K562 (cell line): ENCODE measurements at regions not wholly inside any gene's neighbourhood (a gene's known extent, or its start where the extent isn't known, plus 50 kb on each side); places are given as distances from the start of the nearest gene placed in this dataset.

ENCODE experiments used
- ATAC-seq: fragments of 200-7000 bp; cut with Tn5 transposase; 3 replicates; pipeline ENCODE4 v1.9.1; 2020; ENCODE audit warnings: moderate library complexity
- BruUV-seq: library from RNA; stranded (reverse); fragments of 400-500 nt; replicated peaks from 2 replicates; lab custom pipeline; 2021; lab: Mats Ljungman, UMichigan
- CTCF ChIA-PET: fragments of 300-600 bp; formaldehyde crosslinking; extraction: SDS; loops from one replicate; lab custom pipeline; 2021; ENCODE audit warnings: low intra/inter-chr PET ratio; lab: Yijun Ruan, JAX
- POLR2A ChIA-PET: fragments of 300-600, 350-650 bp; sonication (Branson Sonifier 250); formaldehyde crosslinking; extraction: SDS; loops from one replicate; lab custom pipeline; 2021; ENCODE audit warnings: antibody characterized with exemption, inconsistent platforms; lab: Yijun Ruan, JAX
- DNase-seq, 4 experiments: peaks; one replicate each; pipeline versions ENCODE4 v3.0.0 to v3.0.0-alpha.2; 2011 to 2018; ENCODE audit warnings: low spot score in 3 of 4, mixed read lengths in 3 of 4; ENCODE audit errors: extremely low read depth in 1 of 4
- FAIRE-seq: peaks from 2 replicates; lab custom pipeline; 2011; peaks lifted over from hg19 to GRCh38; lab: Jason Lieb, UNC
- H2AFZ ChIP-seq: 2 replicates; pipeline ENCODE4 v1.6.0; 2011; ENCODE audit warnings: low read depth, low read length, control low read depth, inconsistent platforms
- H3K27ac ChIP-seq: fragments of 200-600 bp; 3 replicates; pipeline ENCODE4 v1.8.0; 2011; ENCODE audit warnings: low read depth, mild to moderate bottlenecking, control low read depth, inconsistent platforms, low read length, moderate library complexity, mixed read lengths; ENCODE audit errors: extremely low read depth
- H3K27me3 ChIP-seq, 2 experiments: fragments of 300-600 bp in 1 of 2; 2 replicates in 1 of 2; 3 replicates in 1 of 2; pipeline versions ENCODE4 v1.6.0 to v1.8.0; 2011; ENCODE audit warnings: inconsistent platforms in 2 of 2, low read length in 2 of 2, mild to moderate bottlenecking in 1 of 2, mixed read lengths in 1 of 2, moderate library complexity in 1 of 2; ENCODE audit not compliant: control insufficient read depth in 2 of 2, insufficient read depth in 2 of 2
- H3K36me3 ChIP-seq: fragments of 300-600 bp; 3 replicates; pipeline ENCODE4 v1.8.0; 2011; ENCODE audit warnings: mild to moderate bottlenecking, low read length, inconsistent platforms; ENCODE audit not compliant: control insufficient read depth, insufficient read depth
- H3K4me1 ChIP-seq, 2 experiments: fragments of 200-600 bp in 1 of 2; replicated peaks in 1 of 2; 2 replicates in 1 of 2; 3 replicates in 1 of 2; pipeline versions ENCODE4 v1.5.1 to v1.8.0; 2011; ENCODE audit warnings: inconsistent platforms in 2 of 2, low read length in 2 of 2, mild to moderate bottlenecking in 1 of 2, mixed read lengths in 1 of 2, moderate library complexity in 1 of 2; ENCODE audit not compliant: control insufficient read depth in 2 of 2, insufficient read depth in 2 of 2
- H3K4me2 ChIP-seq: 2 replicates; pipeline ENCODE4 v1.6.1; 2011; ENCODE audit warnings: low read length, control low read depth, inconsistent platforms, mixed read lengths; ENCODE audit not compliant: insufficient read depth
- H3K4me3 ChIP-seq: fragments of 200-600 bp; sonication (generic), shearing (Covaris generic); 2 replicates; pipeline ENCODE4 v1.5.1; 2016; ENCODE audit warnings: control low read depth, inconsistent platforms
- H3K79me2 ChIP-seq: fragments of 200-600 bp; 3 replicates; pipeline ENCODE4 v1.8.0; 2011; ENCODE audit warnings: low read length, inconsistent platforms; ENCODE audit not compliant: control insufficient read depth, insufficient read depth
- H3K9ac ChIP-seq, 2 experiments: 2 replicates each; pipeline versions ENCODE4 v1.6.0 to v1.6.1; 2011; ENCODE audit warnings: low read depth in 2 of 2, low read length in 2 of 2, control low read depth in 1 of 2, inconsistent platforms in 1 of 2, mild to moderate bottlenecking in 1 of 2, mixed read lengths in 1 of 2; ENCODE audit not compliant: insufficient read depth in 1 of 2
- H3K9me1 ChIP-seq: one replicate; pipeline ENCODE4 v1.6.0; 2011; ENCODE audit warnings: inconsistent platforms, mild to moderate bottlenecking, low read length, moderate library complexity; ENCODE audit not compliant: control insufficient read depth, insufficient read depth
- H3K9me3 ChIP-seq: replicated peaks from 2 replicates; pipeline ENCODE4 v1.5.1; 2011; ENCODE audit warnings: low read depth, low read length, inconsistent platforms; ENCODE audit not compliant: control insufficient read depth, insufficient read depth
- H4K20me1 ChIP-seq: replicated peaks from 2 replicates; pipeline ENCODE4 v1.6.1; 2011; ENCODE audit warnings: low read length, inconsistent platforms, mixed read lengths; ENCODE audit not compliant: control insufficient read depth, insufficient read depth
- ADNP ChIP-seq: fragments of 200-800 bp; sonication (Bioruptor generic); IDR thresholded peaks from 2 replicates; pipeline ENCODE4 v1.6.1; 2016; ENCODE audit warnings: missing genetic modification characterization, missing compliant biosample characterization
- CBFB ChIP-seq: sonication (generic); formaldehyde crosslinking; IDR thresholded peaks from 2 replicates; pipeline ENCODE4 v1.4.0; 2020; ENCODE audit warnings: mild to moderate bottlenecking, missing genetic modification reagents
- CREB1 ChIP-seq, 2 experiments: sonication (generic) in 1 of 2; formaldehyde crosslinking in 1 of 2; IDR thresholded peaks; 2 replicates each; pipeline versions ENCODE4 v1.6.1 to v1.8.0; 2012 to 2022; ENCODE audit warnings: inconsistent platforms in 1 of 2, mild to moderate bottlenecking in 1 of 2, missing genetic modification reagents in 1 of 2, moderate library complexity in 1 of 2
- ERF ChIP-seq: fragments of 450-650 bp; formaldehyde crosslinking; IDR thresholded peaks from 2 replicates; pipeline ENCODE4 v1.4.0; 2020; ENCODE audit warnings: mild to moderate bottlenecking, mixed read lengths
- POLR2H ChIP-seq: IDR thresholded peaks from 2 replicates; pipeline ENCODE4 v1.6.1; 2016; ENCODE audit warnings: missing genetic modification characterization, low read depth, mild to moderate bottlenecking, control low read depth, missing compliant biosample characterization, moderate library complexity
- RAD21 ChIP-seq, 2 experiments: fragments of 250-450 bp in 1 of 2; fragments of 450-650 bp in 1 of 2; sonication (Bioruptor Pico) in 1 of 2; formaldehyde crosslinking in 1 of 2; IDR thresholded peaks in 1 of 2; conservative IDR thresholded peaks in 1 of 2; 2 replicates each; pipeline versions ENCODE4 v1.4.0 to v1.8.0; 2020 to 2022; ENCODE audit warnings: mild to moderate bottlenecking in 2 of 2, moderate library complexity in 1 of 2
- SMAD2 ChIP-seq: fragments of 150-350 bp; IDR thresholded peaks from 2 replicates; pipeline ENCODE4 v1.6.1; 2014; ENCODE audit warnings: low read depth, mild to moderate bottlenecking, low read length
- WGBS: fragments of 100-300 bp; shearing (Covaris generic); methylation state at CpG from one replicate; pipeline ENCODE4 v1.1.6; 2016; ENCODE audit warnings: low coverage, mixed read lengths; ENCODE audit not compliant: insufficient coverage; ENCODE audit errors: missing lambda C conversion rate; 5-methylcytosine and 5-hydroxymethylcytosine counted together
- in situ Hi-C: fragments of 300-500 bp; cut with MboI; formaldehyde crosslinking; loops from 4 replicates; pipeline ENCODE4 v1.15.0; 2018; ENCODE audit warnings: inconsistent platforms, mixed read lengths
- intact Hi-C: fragments of 100-400 bp; cut with micrococcal nuclease; formaldehyde crosslinking; loops from 2 replicates; pipeline ENCODE4 v1.14.2; 2022
- TF ChIP-seq, protein P1 (sequence below): IDR thresholded peaks from 2 replicates; pipeline ENCODE4 v1.6.1; 2011; ENCODE audit warnings: borderline replicate concordance, low read depth, mild to moderate bottlenecking, moderate library complexity, low read length; ENCODE audit not compliant: insufficient read depth, poor library complexity, severe bottlenecking
- TF ChIP-seq, protein P2 (sequence below): fragments of 450-650 bp; formaldehyde crosslinking; conservative IDR thresholded peaks from 2 replicates; pipeline ENCODE4 v1.4.0; 2022; ENCODE audit warnings: mild to moderate bottlenecking, missing genetic modification characterization
- TF ChIP-seq, protein P3 (sequence below): sonication (generic); formaldehyde crosslinking; IDR thresholded peaks from 2 replicates; pipeline ENCODE4 v1.8.1; 2023; ENCODE audit warnings: missing genetic modification reagents, mild to moderate bottlenecking, borderline replicate concordance

DNA sequence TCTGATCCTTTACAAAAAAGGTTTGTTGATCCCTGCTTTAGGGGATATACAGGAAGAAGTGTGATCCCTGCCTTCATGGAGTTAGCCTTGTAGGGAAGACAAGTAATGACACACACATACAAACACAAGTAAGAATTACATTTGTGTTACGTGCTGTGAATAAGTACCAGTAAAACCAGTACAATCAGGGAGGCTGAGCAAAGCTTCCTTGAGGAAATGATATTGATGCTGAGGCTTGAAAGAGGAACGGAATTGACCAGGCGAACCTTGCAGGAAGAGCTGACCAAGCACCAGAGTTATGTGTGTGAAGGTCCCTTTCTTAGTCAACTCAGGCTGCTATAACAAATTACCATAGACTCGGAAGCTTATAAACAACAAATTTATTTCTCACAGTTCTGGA lies 83.6 kb upstream of the CACUL1 start:
- H3K9ac ChIP-seq = no peak overlapping the region
- no peaks in the 10 kb centered on the region for H3K79me2 ChIP-seq
- ATAC-seq (no peak), FAIRE-seq (no peak), DNase-seq (no peak)
- ChIA-PET CTCF (no interaction called here), POLR2A (no interaction called here)
- 6% methylated on average over 4 of the region's 4 CpGs for WGBS
- in situ Hi-C loops (no loop called here), intact Hi-C loops (no loop called here)
- H3K27ac ChIP-seq = no peak overlapping the region
- H3K27me3 ChIP-seq = peaks cover 0 to 9% of the 10 kb centered on the region in 2 experiments; a peak in 2 of 5 replicates
- H3K4me2 ChIP-seq = no peak overlapping the region
- no peaks in the 10 kb centered on the region for H3K9me1 ChIP-seq
- TF ChIP-seq SMAD2 (no peak), ERF (CRISPR knock-in tag) (no peak), POLR2H (no peak), RAD21 (CRISPR knock-in tag; conservative IDR thresholded peaks at IDR 0.05 in 1 of 2, IDR thresholded peaks at IDR 0.05 in 1 of 2) (no peak), CREB1 (IDR thresholded peaks at IDR 0.05) (no peak), CREB1 (CRISPR knock-in tag; IDR thresholded peaks at IDR 0.05) (no peak), CBFB (no peak), ADNP (tag) (no peak)
- TF ChIP-seq, protein P1, sequence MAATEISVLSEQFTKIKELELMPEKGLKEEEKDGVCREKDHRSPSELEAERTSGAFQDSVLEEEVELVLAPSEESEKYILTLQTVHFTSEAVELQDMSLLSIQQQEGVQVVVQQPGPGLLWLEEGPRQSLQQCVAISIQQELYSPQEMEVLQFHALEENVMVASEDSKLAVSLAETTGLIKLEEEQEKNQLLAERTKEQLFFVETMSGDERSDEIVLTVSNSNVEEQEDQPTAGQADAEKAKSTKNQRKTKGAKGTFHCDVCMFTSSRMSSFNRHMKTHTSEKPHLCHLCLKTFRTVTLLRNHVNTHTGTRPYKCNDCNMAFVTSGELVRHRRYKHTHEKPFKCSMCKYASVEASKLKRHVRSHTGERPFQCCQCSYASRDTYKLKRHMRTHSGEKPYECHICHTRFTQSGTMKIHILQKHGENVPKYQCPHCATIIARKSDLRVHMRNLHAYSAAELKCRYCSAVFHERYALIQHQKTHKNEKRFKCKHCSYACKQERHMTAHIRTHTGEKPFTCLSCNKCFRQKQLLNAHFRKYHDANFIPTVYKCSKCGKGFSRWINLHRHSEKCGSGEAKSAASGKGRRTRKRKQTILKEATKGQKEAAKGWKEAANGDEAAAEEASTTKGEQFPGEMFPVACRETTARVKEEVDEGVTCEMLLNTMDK = no peak
- TF ChIP-seq, protein P2, sequence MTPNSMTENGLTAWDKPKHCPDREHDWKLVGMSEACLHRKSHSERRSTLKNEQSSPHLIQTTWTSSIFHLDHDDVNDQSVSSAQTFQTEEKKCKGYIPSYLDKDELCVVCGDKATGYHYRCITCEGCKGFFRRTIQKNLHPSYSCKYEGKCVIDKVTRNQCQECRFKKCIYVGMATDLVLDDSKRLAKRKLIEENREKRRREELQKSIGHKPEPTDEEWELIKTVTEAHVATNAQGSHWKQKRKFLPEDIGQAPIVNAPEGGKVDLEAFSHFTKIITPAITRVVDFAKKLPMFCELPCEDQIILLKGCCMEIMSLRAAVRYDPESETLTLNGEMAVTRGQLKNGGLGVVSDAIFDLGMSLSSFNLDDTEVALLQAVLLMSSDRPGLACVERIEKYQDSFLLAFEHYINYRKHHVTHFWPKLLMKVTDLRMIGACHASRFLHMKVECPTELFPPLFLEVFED (CRISPR knock-in tag) = no peak
- TF ChIP-seq, protein P3, sequence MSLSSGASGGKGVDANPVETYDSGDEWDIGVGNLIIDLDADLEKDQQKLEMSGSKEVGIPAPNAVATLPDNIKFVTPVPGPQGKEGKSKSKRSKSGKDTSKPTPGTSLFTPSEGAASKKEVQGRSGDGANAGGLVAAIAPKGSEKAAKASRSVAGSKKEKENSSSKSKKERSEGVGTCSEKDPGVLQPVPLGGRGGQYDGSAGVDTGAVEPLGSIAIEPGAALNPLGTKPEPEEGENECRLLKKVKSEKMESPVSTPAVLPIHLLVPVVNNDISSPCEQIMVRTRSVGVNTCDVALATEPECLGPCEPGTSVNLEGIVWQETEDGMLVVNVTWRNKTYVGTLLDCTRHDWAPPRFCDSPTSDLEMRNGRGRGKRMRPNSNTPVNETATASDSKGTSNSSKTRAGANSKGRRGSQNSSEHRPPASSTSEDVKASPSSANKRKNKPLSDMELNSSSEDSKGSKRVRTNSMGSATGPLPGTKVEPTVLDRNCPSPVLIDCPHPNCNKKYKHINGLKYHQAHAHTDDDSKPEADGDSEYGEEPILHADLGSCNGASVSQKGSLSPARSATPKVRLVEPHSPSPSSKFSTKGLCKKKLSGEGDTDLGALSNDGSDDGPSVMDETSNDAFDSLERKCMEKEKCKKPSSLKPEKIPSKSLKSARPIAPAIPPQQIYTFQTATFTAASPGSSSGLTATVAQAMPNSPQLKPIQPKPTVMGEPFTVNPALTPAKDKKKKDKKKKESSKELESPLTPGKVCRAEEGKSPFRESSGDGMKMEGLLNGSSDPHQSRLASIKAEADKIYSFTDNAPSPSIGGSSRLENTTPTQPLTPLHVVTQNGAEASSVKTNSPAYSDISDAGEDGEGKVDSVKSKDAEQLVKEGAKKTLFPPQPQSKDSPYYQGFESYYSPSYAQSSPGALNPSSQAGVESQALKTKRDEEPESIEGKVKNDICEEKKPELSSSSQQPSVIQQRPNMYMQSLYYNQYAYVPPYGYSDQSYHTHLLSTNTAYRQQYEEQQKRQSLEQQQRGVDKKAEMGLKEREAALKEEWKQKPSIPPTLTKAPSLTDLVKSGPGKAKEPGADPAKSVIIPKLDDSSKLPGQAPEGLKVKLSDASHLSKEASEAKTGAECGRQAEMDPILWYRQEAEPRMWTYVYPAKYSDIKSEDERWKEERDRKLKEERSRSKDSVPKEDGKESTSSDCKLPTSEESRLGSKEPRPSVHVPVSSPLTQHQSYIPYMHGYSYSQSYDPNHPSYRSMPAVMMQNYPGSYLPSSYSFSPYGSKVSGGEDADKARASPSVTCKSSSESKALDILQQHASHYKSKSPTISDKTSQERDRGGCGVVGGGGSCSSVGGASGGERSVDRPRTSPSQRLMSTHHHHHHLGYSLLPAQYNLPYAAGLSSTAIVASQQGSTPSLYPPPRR (CRISPR knock-in tag) = no peak
- no peak overlapping the region for H3K4me3 ChIP-seq
- no peaks in the 10 kb centered on the region for H4K20me1 ChIP-seq
- no peak overlapping the region for H2AFZ ChIP-seq
- no TSS peak for BruUV-seq
- H3K36me3 ChIP-seq = no peaks in the 10 kb centered on the region
- H3K4me1 ChIP-seq = no peaks in the 10 kb centered on the region
- no peaks in the 10 kb centered on the region for H3K9me3 ChIP-seq
